Endothelial cell of umbilical vein (primary cell): ENCODE measurements at regions not wholly inside any gene's neighbourhood (a gene's known extent, or its start where the extent isn't known, plus 50 kb on each side); places are given as distances from the start of the nearest gene placed in this dataset.

Source experiments
- BruUV-seq: library from RNA; stranded (reverse); fragments of 400-500 nt; replicated peaks from 2 replicates; lab custom pipeline; 2021; lab: Mats Ljungman, UMichigan
- CTCF ChIA-PET: fragments of 300-600, 350-600 bp; sonication (Branson Sonifier 250); formaldehyde crosslinking; loops from one replicate; lab custom pipeline; 2021; ENCODE audit warnings: antibody characterized with exemption, inconsistent platforms; lab: Charles Lee
- POLR2A ChIA-PET: fragments of 300-600, 350-600 bp; sonication (Branson Sonifier 250); formaldehyde crosslinking; loops from one replicate; lab custom pipeline; 2021; ENCODE audit warnings: antibody characterized with exemption, inconsistent platforms; lab: Charles Lee
- DNase-seq: peaks from one replicate; pipeline ENCODE4 v3.0.0-alpha.2; 2011; ENCODE audit warnings: low read depth, low spot score
- FAIRE-seq: peaks from 2 replicates; lab custom pipeline; 2011; peaks lifted over from hg19 to GRCh38; lab: Jason Lieb, UNC
- H2AFZ ChIP-seq: 2 replicates; pipeline ENCODE4 v1.6.0; 2012; ENCODE audit warnings: low read depth, low read length, control low read depth, inconsistent platforms
- H3K27ac ChIP-seq: 2 replicates; pipeline ENCODE4 v1.5.1; 2011; ENCODE audit warnings: low read depth, mild to moderate bottlenecking, control low read depth, low read length, moderate library complexity; ENCODE audit not compliant: insufficient read depth
- H3K27me3 ChIP-seq, 2 experiments: 2 replicates each; pipeline versions ENCODE4 v1.6.0 to v1.6.1; 2011; ENCODE audit warnings: low read length in 2 of 2, mixed read lengths in 1 of 2; ENCODE audit not compliant: control insufficient read depth in 2 of 2, insufficient read depth in 2 of 2
- H3K36me3 ChIP-seq, 2 experiments: 2 replicates in 1 of 2; 3 replicates in 1 of 2; pipeline ENCODE4 v1.5.1; 2011; ENCODE audit warnings: low read length in 2 of 2, mild to moderate bottlenecking in 1 of 2, moderate library complexity in 1 of 2; ENCODE audit not compliant: control insufficient read depth in 2 of 2, insufficient read depth in 2 of 2; ENCODE audit errors: extremely low read depth in 1 of 2
- H3K4me1 ChIP-seq: 3 replicates; pipeline ENCODE4 v1.5.1; 2011; ENCODE audit warnings: mild to moderate bottlenecking, low read length; ENCODE audit not compliant: control insufficient read depth, insufficient read depth; ENCODE audit errors: extremely low read depth
- H3K4me2 ChIP-seq: 2 replicates; pipeline ENCODE4 v1.6.1; 2011; ENCODE audit warnings: low read length, control low read depth, mixed read lengths; ENCODE audit not compliant: insufficient read depth
- H3K4me3 ChIP-seq, 3 experiments: fragments of 200-600 bp in 1 of 3; sonication (generic), shearing (Covaris generic) in 1 of 3; replicated peaks in 1 of 3; 2 replicates each; pipeline ENCODE4 v1.5.1; 2011 to 2016; ENCODE audit warnings: control low read depth in 3 of 3, low read length in 3 of 3, mild to moderate bottlenecking in 2 of 3, inconsistent platforms in 1 of 3, low read depth in 1 of 3, moderate library complexity in 1 of 3; ENCODE audit not compliant: insufficient read depth in 1 of 3
- H3K79me2 ChIP-seq: 2 replicates; pipeline ENCODE4 v1.6.0; 2012; ENCODE audit warnings: low read length, inconsistent platforms; ENCODE audit not compliant: control insufficient read depth, insufficient read depth
- H3K9ac ChIP-seq: replicated peaks from 2 replicates; pipeline ENCODE3; 2011; ENCODE audit warnings: low read length, control low read depth; ENCODE audit not compliant: insufficient read depth; ENCODE audit errors: extremely low read depth
- H3K9me1 ChIP-seq: replicated peaks from 3 replicates; pipeline ENCODE4 v1.6.0; 2011; ENCODE audit warnings: mild to moderate bottlenecking, low read length; ENCODE audit not compliant: control insufficient read depth, insufficient read depth; ENCODE audit errors: extremely low read depth
- H3K9me3 ChIP-seq: replicated peaks from 2 replicates; pipeline ENCODE4 v1.5.1; 2012; ENCODE audit warnings: low read length, inconsistent platforms; ENCODE audit not compliant: control insufficient read depth, insufficient read depth
- H4K20me1 ChIP-seq: replicated peaks from 2 replicates; pipeline ENCODE3; 2011; ENCODE audit warnings: mild to moderate bottlenecking, low read length; ENCODE audit not compliant: control insufficient read depth, insufficient read depth; ENCODE audit errors: extremely low read depth
- CTCF ChIP-seq, 2 donors: IDR thresholded peaks; 1 replicate in 1 of 2; 2 replicates in 1 of 2; pipeline ENCODE4 v1.5.1; 2011; ENCODE audit warnings: low read length in 2 of 2, mild to moderate bottlenecking in 2 of 2, moderate library complexity in 2 of 2, control low read depth in 1 of 2, inconsistent platforms in 1 of 2, low read depth in 1 of 2; ENCODE audit not compliant: insufficient read depth in 1 of 2; ENCODE audit errors: extremely low read depth in 1 of 2
- EZH2 ChIP-seq: IDR thresholded peaks from 2 replicates; pipeline ENCODE4 v1.6.1; 2012; ENCODE audit warnings: borderline replicate concordance, low read depth, mild to moderate bottlenecking, moderate library complexity, low read length, inconsistent platforms; ENCODE audit not compliant: severe bottlenecking
- FOS ChIP-seq: IDR thresholded peaks from 2 replicates; pipeline ENCODE4 v1.6.1; 2011; ENCODE audit warnings: mild to moderate bottlenecking, low read length, moderate library complexity, borderline replicate concordance; ENCODE audit not compliant: insufficient read depth
- GATA2 ChIP-seq: IDR thresholded peaks from 2 replicates; pipeline ENCODE4 v1.7.0; 2011; ENCODE audit warnings: low read depth, mild to moderate bottlenecking, moderate library complexity, mixed read lengths, low read length; ENCODE audit not compliant: insufficient read length, insufficient read depth
- JUN ChIP-seq: IDR thresholded peaks from 2 replicates; pipeline ENCODE4 v1.6.1; 2011; ENCODE audit warnings: borderline replicate concordance, low read depth; ENCODE audit not compliant: insufficient read length, insufficient read depth
- MAX ChIP-seq: IDR thresholded peaks from 2 replicates; pipeline ENCODE4 v1.6.1; 2011; ENCODE audit not compliant: insufficient read depth, insufficient read length
- MYC ChIP-seq: IDR thresholded peaks from one replicate; pipeline ENCODE4 v1.6.1; 2011; ENCODE audit warnings: mild to moderate bottlenecking, low read depth, low read length
- POLR2A ChIP-seq: IDR thresholded peaks from 2 replicates; pipeline ENCODE4 v1.6.1; 2012; ENCODE audit warnings: low read depth, mild to moderate bottlenecking, control low read depth, low read length
- POLR2AphosphoS5 ChIP-seq: IDR thresholded peaks from 2 replicates; pipeline ENCODE4 v1.6.1; 2012; ENCODE audit warnings: low read depth, mild to moderate bottlenecking, control low read depth, low read length, moderate library complexity; ENCODE audit not compliant: insufficient read depth
- dilution Hi-C: fragments of 300-500 bp; cut with MboI; formaldehyde crosslinking; loops from one replicate; pipeline ENCODE4 v1.15.0; 2019; ENCODE audit warnings: low sequenced_read_pairs; ENCODE audit not compliant: extremely low pct_ligation_motif_present
- intact Hi-C: fragments of 100-400 bp; cut with micrococcal nuclease; formaldehyde crosslinking; loops from one replicate; pipeline ENCODE4 v1.10.0; 2022

GRCh38 chr4:184937030-184937710 lies 81.1 kb upstream of the HELT start:
- FAIRE-seq (no peak), DNase-seq (no peak)
- H3K36me3 ChIP-seq: no peaks in the 10 kb centered on the region
- no peaks in the 10 kb centered on the region for H3K9me3 ChIP-seq
- H3K4me2 ChIP-seq: no peak overlapping the region
- intact Hi-C loops (no loop called here), dilution Hi-C loops (no loop called here)
- H3K9ac ChIP-seq: no peak overlapping the region
- no peak overlapping the region for H2AFZ ChIP-seq
- H3K4me3 ChIP-seq: no peak overlapping the region
- H3K9me1 ChIP-seq: no peaks in the 10 kb centered on the region
- no peaks in the 10 kb centered on the region for H3K4me1 ChIP-seq
- POLR2A ChIA-PET: no interaction called here
- no peak for TF ChIP-seq EZH2
- no peak for TF ChIP-seq POLR2A
- TF ChIP-seq FOS: no peak
- no peak for TF ChIP-seq MYC
- TF ChIP-seq JUN: no peak
- H3K27ac ChIP-seq: no peak overlapping the region
- no peaks in the 10 kb centered on the region for H3K27me3 ChIP-seq
- no peaks in the 10 kb centered on the region for H4K20me1 ChIP-seq
- no TSS peak for BruUV-seq
- CTCF ChIA-PET: interaction anchor here (1.1 to 1.3 kb wide), 2 partner anchors 10 to 25 kb away, joined by 3 to 6 read pairs; no protein-coding TSS in a partner anchor
- H3K79me2 ChIP-seq: no peaks in the 10 kb centered on the region

- no peak overlapping the region for H2AFZ ChIP-seq
- no peaks in the 10 kb centered on the region for H3K79me2 ChIP-seq
- H3K9ac ChIP-seq: no peak overlapping the region
- DNase-seq: no peak
- FAIRE-seq: no peak
- H3K27ac ChIP-seq: no peak overlapping the region
- intact Hi-C loops: no loop called here
- POLR2A ChIA-PET: no interaction called here
- CTCF ChIA-PET: interaction anchor here (1.1 to 1.3 kb wide), 2 partner anchors 10 to 25 kb away, joined by 3 to 6 read pairs; no protein-coding TSS in a partner anchor
- H3K4me2 ChIP-seq: no peak overlapping the region
- no peaks in the 10 kb centered on the region for H3K27me3 ChIP-seq
- TF ChIP-seq GATA2 (no peak), POLR2A (no peak), MAX (no peak), JUN (no peak), FOS (no peak), CTCF (IDR thresholded peaks at IDR 0.05; ENCODE audit: extremely low read depth in 1 of 2, insufficient read depth in 1 of 2, low read depth in 1 of 2, low read length in 2 of 2) (no peak), POLR2AphosphoS5 (no peak)
- no peaks in the 10 kb centered on the region for H4K20me1 ChIP-seq
- dilution Hi-C loops: no loop called here
- H3K9me3 ChIP-seq: no peaks in the 10 kb centered on the region
- H3K4me1 ChIP-seq: no peaks in the 10 kb centered on the region
- BruUV-seq: no TSS peak
- no peaks in the 10 kb centered on the region for H3K9me1 ChIP-seq
- H3K36me3 ChIP-seq: no peaks in the 10 kb centered on the region
- H3K4me3 ChIP-seq: no peak overlapping the region
Observed at GRCh38 chr4:184937745-184938144, 80.5 kb upstream of the HELT start.
